ENCODE measurements at regions not wholly inside any gene's neighbourhood (a gene's known extent, or its start where the extent isn't known, plus 50 kb on each side); places are given as distances from the start of the nearest gene placed in this dataset.

GRCh38 chr15:94592495-94592894 is 361.1 kb downstream of the MCTP2 start:
- TF ChIP-seq TAF1 (IDR thresholded peaks at IDR 0.05; ENCODE audit: borderline replicate concordance, insufficient read depth, low read length) (no peak), POLR2AphosphoS5 (IDR thresholded peaks at IDR 0.05; ENCODE audit: low read depth, low read length) (no peak), REST (IDR thresholded peaks at IDR 0.05; ENCODE audit: insufficient read depth in 1 of 2, low read depth in 2 of 2, low read length in 2 of 2) (no peak)

Measured in PFSK-1 (cell line).